ENCODE measurements at regions not wholly inside any gene's neighbourhood (a gene's known extent, or its start where the extent isn't known, plus 50 kb on each side); places are given as distances from the start of the nearest gene placed in this dataset.

GRCh38 chr20:19895761-19896160, 121.4 kb upstream of the NAA20 start:
- intact Hi-C loops (cut with micrococcal nuclease), result no loop called here
- Mint-ChIP-seq H3K4me1 (ENCODE audit: low read depth) (no peaks in the 10 kb centered on the region), H3K27ac (no peak overlapping the region)

GRCh38 chr20:19897891-19898290, 119.3 kb upstream of the NAA20 start:
- Mint-ChIP-seq H3K27me3 (ENCODE audit: low read depth) (no peaks in the 10 kb centered on the region), H3K36me3 (ENCODE audit: low read depth) (no peaks in the 10 kb centered on the region), H3K4me1 (ENCODE audit: low read depth) (no peaks in the 10 kb centered on the region), H3K27ac (no peak overlapping the region), H3K4me3 (ENCODE audit: low read depth) (no peak overlapping the region), H3K9me3 (peaks cover 9% of the 10 kb centered on the region)
- intact Hi-C loops (cut with micrococcal nuclease), result no loop called here
- no peak for DNase-seq (ENCODE audit: low spot score)

More at GRCh38 chr20:19895761-19896160, 121.4 kb upstream of the NAA20 start:
- H3K9me3 Mint-ChIP-seq, result peaks cover 9% of the 10 kb centered on the region
- H3K4me3 Mint-ChIP-seq (ENCODE audit: low read depth), result no peak overlapping the region
- no peaks in the 10 kb centered on the region for H3K36me3 Mint-ChIP-seq (ENCODE audit: low read depth)
- H3K27me3 Mint-ChIP-seq (ENCODE audit: low read depth), result no peaks in the 10 kb centered on the region
- DNase-seq (ENCODE audit: low spot score), result no peak

- DNase-seq (ENCODE audit: low spot score), result no peak
- intact Hi-C loops (cut with micrococcal nuclease), result no loop called here
- H3K27me3 Mint-ChIP-seq (ENCODE audit: low read depth), result no peaks in the 10 kb centered on the region
- no peak overlapping the region for H3K27ac Mint-ChIP-seq
- no peaks in the 10 kb centered on the region for H3K36me3 Mint-ChIP-seq (ENCODE audit: low read depth)
- peaks cover 5% of the 10 kb centered on the region for H3K4me1 Mint-ChIP-seq (ENCODE audit: low read depth)
- H3K4me3 Mint-ChIP-seq (ENCODE audit: low read depth), result no peak overlapping the region
- peaks cover 9% of the 10 kb centered on the region for H3K9me3 Mint-ChIP-seq
Measured at GRCh38 chr20:19901226-19901625, 115.9 kb upstream of the NAA20 start.

GRCh38 chr20:19903168-19903811, 113.9 kb upstream of the NAA20 start:
- DNase-seq (ENCODE audit: low spot score), result no peak
- Mint-ChIP-seq H3K4me1 (ENCODE audit: low read depth) (peaks cover 5% of the 10 kb centered on the region), H3K27ac (no peak overlapping the region), H3K4me3 (ENCODE audit: low read depth) (no peak overlapping the region), H3K36me3 (ENCODE audit: low read depth) (no peaks in the 10 kb centered on the region), H3K9me3 (peaks cover 9% of the 10 kb centered on the region), H3K27me3 (ENCODE audit: low read depth) (no peaks in the 10 kb centered on the region)
- intact Hi-C loops (cut with micrococcal nuclease), result no loop called here

GRCh38 chr20:19907326-19908056, 109.7 kb upstream of the NAA20 start:
- peaks cover 5% of the 10 kb centered on the region for H3K4me1 Mint-ChIP-seq (ENCODE audit: low read depth)
- no peaks in the 10 kb centered on the region for H3K27me3 Mint-ChIP-seq (ENCODE audit: low read depth)
- H3K9me3 Mint-ChIP-seq, result no peaks in the 10 kb centered on the region
- H3K36me3 Mint-ChIP-seq (ENCODE audit: low read depth), result no peaks in the 10 kb centered on the region
- H3K27ac Mint-ChIP-seq, result no peak overlapping the region
- H3K4me3 Mint-ChIP-seq (ENCODE audit: low read depth), result no peak overlapping the region
- intact Hi-C loops (cut with micrococcal nuclease), result no loop called here
- no peak for DNase-seq (ENCODE audit: low spot score)

- Mint-ChIP-seq H3K4me3 (ENCODE audit: low read depth) (no peak overlapping the region), H3K9me3 (no peaks in the 10 kb centered on the region), H3K4me1 (ENCODE audit: low read depth) (no peaks in the 10 kb centered on the region), H3K36me3 (ENCODE audit: low read depth) (no peaks in the 10 kb centered on the region), H3K27ac (no peak overlapping the region), H3K27me3 (ENCODE audit: low read depth) (peaks cover 2% of the 10 kb centered on the region)
- intact Hi-C loops (cut with micrococcal nuclease), result no loop called here
- no peak for DNase-seq (ENCODE audit: low spot score)
Measured at GRCh38 chr20:19908576-19908975, 108.6 kb upstream of the NAA20 start.

GRCh38 chr20:19909725-19910124, 107.4 kb upstream of the NAA20 start:
- DNase-seq (ENCODE audit: low spot score), result no peak
- intact Hi-C loops (cut with micrococcal nuclease), result no loop called here
- no peaks in the 10 kb centered on the region for H3K4me1 Mint-ChIP-seq (ENCODE audit: low read depth)
- peaks cover 3% of the 10 kb centered on the region for H3K27me3 Mint-ChIP-seq (ENCODE audit: low read depth)
- no peaks in the 10 kb centered on the region for H3K9me3 Mint-ChIP-seq
- H3K36me3 Mint-ChIP-seq (ENCODE audit: low read depth), result no peaks in the 10 kb centered on the region
- H3K27ac Mint-ChIP-seq, result no peak overlapping the region
- no peak overlapping the region for H3K4me3 Mint-ChIP-seq (ENCODE audit: low read depth)

- Mint-ChIP-seq H3K36me3 (ENCODE audit: low read depth) (no peaks in the 10 kb centered on the region), H3K9me3 (no peaks in the 10 kb centered on the region), H3K27ac (no peak overlapping the region), H3K4me3 (ENCODE audit: low read depth) (no peak overlapping the region), H3K27me3 (ENCODE audit: low read depth) (peaks cover 4% of the 10 kb centered on the region), H3K4me1 (ENCODE audit: low read depth) (no peaks in the 10 kb centered on the region)
- DNase-seq (ENCODE audit: low spot score), result no peak
- intact Hi-C loops (cut with micrococcal nuclease), result no loop called here
Measured at GRCh38 chr20:19911810-19912382, 105.3 kb upstream of the NAA20 start.

- no peaks in the 10 kb centered on the region for H3K36me3 Mint-ChIP-seq (ENCODE audit: low read depth)
- H3K4me1 Mint-ChIP-seq (ENCODE audit: low read depth), result no peaks in the 10 kb centered on the region
- no peaks in the 10 kb centered on the region for H3K9me3 Mint-ChIP-seq
- peaks cover 8% of the 10 kb centered on the region for H3K27me3 Mint-ChIP-seq (ENCODE audit: low read depth)
- intact Hi-C loops (cut with micrococcal nuclease), result no loop called here
- DNase-seq (ENCODE audit: low spot score), result no peak
- H3K4me3 Mint-ChIP-seq (ENCODE audit: low read depth), result no peak overlapping the region
- no peak overlapping the region for H3K27ac Mint-ChIP-seq
Measured at GRCh38 chr20:19913349-19913748, 103.8 kb upstream of the NAA20 start.

GRCh38 chr20:19913927-19914614, 103.1 kb upstream of the NAA20 start:
- Mint-ChIP-seq H3K36me3 (ENCODE audit: low read depth) (no peaks in the 10 kb centered on the region), H3K9me3 (no peaks in the 10 kb centered on the region), H3K27me3 (ENCODE audit: low read depth) (peaks cover 8% of the 10 kb centered on the region), H3K27ac (no peak overlapping the region), H3K4me3 (ENCODE audit: low read depth) (no peak overlapping the region), H3K4me1 (ENCODE audit: low read depth) (no peaks in the 10 kb centered on the region)
- DNase-seq (ENCODE audit: low spot score), result no peak
- intact Hi-C loops (cut with micrococcal nuclease), result no loop called here

- H3K4me1 Mint-ChIP-seq (ENCODE audit: low read depth), result no peaks in the 10 kb centered on the region
- intact Hi-C loops (cut with micrococcal nuclease), result no loop called here
- peaks cover 8% of the 10 kb centered on the region for H3K27me3 Mint-ChIP-seq (ENCODE audit: low read depth)
- H3K4me3 Mint-ChIP-seq (ENCODE audit: low read depth), result no peak overlapping the region
- no peaks in the 10 kb centered on the region for H3K9me3 Mint-ChIP-seq
- no peaks in the 10 kb centered on the region for H3K36me3 Mint-ChIP-seq (ENCODE audit: low read depth)
- no peak for DNase-seq (ENCODE audit: low spot score)
- H3K27ac Mint-ChIP-seq, result no peak overlapping the region
Measured at GRCh38 chr20:19915111-19915798, 101.9 kb upstream of the NAA20 start.

- H3K36me3 Mint-ChIP-seq (ENCODE audit: low read depth), result no peaks in the 10 kb centered on the region
- H3K27ac Mint-ChIP-seq, result no peak overlapping the region
- intact Hi-C loops (cut with micrococcal nuclease), result no loop called here
Measured at GRCh38 chr20:19916531-19917485, 100.4 kb upstream of the NAA20 start.

More at GRCh38 chr20:19916531-19917485, 100.4 kb upstream of the NAA20 start:
- no peaks in the 10 kb centered on the region for H3K4me1 Mint-ChIP-seq (ENCODE audit: low read depth)
- H3K27me3 Mint-ChIP-seq (ENCODE audit: low read depth), result peaks cover 8% of the 10 kb centered on the region
- H3K4me3 Mint-ChIP-seq (ENCODE audit: low read depth), result no peak overlapping the region
- no peak for DNase-seq (ENCODE audit: low spot score)
- no peaks in the 10 kb centered on the region for H3K9me3 Mint-ChIP-seq
